Pulmonary artery endothelial cell (primary cell): ENCODE measurements at regions not wholly inside any gene's neighbourhood (a gene's known extent, or its start where the extent isn't known, plus 50 kb on each side); places are given as distances from the start of the nearest gene placed in this dataset.
"Not testable (repeated sequence)": the region's sequence is repeated elsewhere in the genome, so short reads cannot be mapped to it uniquely, and the experiment has no call there.

Experiments used
- DNase-seq: peaks from one replicate; pipeline ENCODE4 v3.0.0-alpha.2; 2011; ENCODE audit warnings: low read depth, low spot score

DNA sequence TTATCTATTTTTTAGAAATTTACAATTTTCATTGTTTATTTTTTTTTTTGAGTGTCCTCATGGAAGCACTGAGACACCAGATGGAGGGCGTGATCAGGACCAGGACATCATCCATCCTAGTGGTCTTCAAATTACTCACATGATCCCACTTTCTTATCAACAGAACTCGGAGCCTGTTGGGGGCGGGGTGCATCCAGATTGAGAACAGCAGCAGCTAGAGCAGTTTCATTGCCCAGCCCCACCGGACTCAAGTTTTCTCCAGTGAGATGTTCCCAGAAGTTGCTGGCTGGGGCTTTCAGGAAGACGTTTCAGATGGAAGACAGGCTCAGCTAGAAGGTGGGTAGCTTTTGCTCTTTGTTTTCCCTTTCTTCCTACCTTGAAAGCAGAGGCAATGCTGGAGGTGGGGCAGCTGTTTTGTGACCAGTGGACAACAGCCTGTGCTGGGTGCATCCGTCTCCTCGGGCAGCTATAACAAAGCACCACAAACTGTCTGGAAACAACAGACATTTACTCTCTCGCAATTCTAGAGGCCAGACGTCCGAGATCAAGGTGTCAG is 562.1 kb downstream of the TBC1D22A start:
- DNase-seq, result no peak

GRCh38 chr22:47323518-47323917 is 561.1 kb downstream of the TBC1D22A start:
- no peak for DNase-seq

GRCh38 chr22:47322854-47323253 is 560.4 kb downstream of the TBC1D22A start:
- DNase-seq, result no peak

- no peak for DNase-seq
Measured at GRCh38 chr22:47320560-47320959, 558.1 kb downstream of the TBC1D22A start.

GRCh38 chr22:47318041-47318737 is 555.7 kb downstream of the TBC1D22A start:
- DNase-seq, result no peak

DNA sequence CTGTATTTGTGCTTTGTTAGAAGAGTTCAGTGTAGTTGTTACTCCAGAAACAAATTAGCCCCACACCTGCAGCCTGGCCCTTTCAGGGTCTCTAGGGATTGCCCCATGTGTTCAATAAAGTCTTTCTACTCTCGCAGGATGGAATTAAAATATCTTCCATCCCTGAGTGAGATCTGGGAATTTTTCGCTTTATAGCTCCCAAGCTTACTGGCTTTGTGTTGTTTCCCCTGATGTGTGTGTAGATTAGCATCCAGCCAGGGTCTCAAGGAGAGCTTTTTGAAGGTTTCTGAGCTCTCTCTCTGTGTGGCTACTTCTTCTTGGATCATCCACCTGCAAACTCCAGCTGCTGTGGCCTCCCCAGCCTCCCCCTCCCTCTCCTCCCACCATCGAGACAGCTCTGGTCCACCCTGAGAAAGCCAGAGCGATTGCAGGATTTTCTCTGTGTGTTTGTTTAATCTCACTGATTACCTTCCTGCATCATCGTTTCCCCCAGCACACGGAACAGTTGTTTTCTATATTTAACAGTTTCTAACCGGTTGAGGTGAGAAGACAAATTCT is 553.5 kb downstream of the TBC1D22A start:
- DNase-seq, result no peak

- no peak for DNase-seq
Measured at GRCh38 chr22:47310601-47311000, 548.2 kb downstream of the TBC1D22A start.

GRCh38 chr22:47309946-47310345 is 547.5 kb downstream of the TBC1D22A start:
- DNase-seq, result no peak

DNA sequence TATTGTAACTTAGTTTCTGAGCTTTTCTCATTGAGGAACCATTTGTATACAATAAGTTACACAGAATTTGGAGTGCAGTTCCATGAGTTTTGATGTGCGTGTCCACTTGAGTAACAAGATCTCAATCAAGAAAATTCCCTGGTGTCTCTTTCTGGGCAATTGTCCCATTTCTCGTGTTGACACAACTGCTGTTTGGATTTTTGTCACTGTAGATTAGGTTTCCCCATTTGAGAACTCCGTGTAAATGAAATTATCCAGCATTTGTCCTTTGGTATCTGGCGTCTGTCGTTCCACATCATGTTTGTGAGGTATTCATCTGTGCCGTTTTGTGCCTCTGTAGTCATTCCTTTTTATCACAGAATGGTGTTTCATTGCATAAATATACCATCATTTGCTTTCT is 547.0 kb downstream of the TBC1D22A start:
- DNase-seq, result no peak

GRCh38 chr22:47308886-47309285 is 546.4 kb downstream of the TBC1D22A start:
- no peak for DNase-seq

GRCh38 chr22:47307822-47308221 is 545.4 kb downstream of the TBC1D22A start:
- DNase-seq, result no peak

DNA sequence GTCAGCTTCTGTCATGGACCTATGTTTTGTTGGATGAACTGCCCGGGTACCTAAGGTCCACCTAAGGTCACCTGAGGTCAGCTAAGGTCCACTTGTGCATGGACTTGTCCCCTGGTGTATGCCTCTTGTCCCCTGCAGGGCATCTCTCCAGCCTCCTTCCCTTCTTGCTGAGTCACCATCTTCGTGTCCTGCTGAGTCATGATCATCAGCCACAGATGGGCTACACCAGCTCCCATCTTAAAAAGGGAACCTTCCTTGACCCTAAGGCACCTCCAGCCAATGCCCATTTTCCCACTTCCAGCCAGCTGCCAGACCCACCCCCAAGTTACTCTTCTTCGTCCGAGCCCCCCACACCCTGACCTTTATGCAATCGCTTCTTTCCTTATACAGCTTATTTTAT is 544.9 kb downstream of the TBC1D22A start:
- no peak for DNase-seq

DNA sequence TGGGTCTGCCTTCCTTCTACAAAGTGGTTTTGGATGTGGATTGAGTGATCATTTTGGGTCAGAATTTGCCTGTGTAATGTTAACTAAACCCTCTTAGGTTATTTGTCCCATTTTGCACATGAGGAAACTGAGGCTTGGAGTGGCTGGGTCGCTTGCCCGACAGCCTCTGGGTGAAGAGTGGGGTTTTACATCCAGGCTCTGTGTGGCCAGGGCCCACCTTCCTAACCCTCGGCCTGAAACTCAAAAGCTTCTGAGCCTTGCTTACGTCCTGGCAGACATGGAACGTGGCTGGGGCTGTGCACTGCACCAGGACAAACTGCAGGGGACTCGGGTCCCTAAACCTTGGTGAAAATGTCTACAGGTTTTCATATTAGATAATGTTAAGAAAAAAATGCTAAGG is 542.4 kb downstream of the TBC1D22A start:
- no peak for DNase-seq

DNA sequence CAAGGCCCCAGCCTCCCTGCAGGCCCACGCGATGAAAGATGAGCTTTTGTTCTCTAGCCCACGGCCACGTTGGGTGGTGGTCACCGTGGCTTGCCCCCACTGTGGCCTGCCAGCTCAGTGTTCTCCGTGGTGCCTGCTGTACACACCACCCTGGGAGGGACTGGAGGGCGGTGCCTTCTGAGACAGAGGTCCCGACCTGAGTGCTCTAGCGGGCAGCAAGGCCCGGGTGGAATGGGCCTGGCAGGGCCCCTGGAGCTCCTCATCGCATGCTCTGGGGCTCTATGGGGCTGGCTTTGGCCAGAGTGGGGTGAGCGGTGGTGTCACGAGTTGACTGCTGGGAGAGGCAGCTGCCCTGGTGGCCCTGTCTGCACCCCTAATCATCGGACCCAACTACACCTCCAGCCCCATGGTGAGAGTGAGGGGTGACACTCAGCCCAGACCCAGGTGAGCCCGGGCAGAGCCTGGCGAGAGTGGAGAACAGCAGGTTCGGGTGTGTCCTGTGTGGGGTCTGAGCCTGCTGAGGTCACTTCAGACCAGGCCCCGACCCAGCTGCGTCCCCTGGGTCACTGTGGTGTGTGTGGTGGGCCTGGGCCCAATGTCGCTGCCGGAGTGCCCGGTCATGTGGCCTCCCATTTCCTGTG is 541.9 kb downstream of the TBC1D22A start:
- DNase-seq, result no peak

DNA sequence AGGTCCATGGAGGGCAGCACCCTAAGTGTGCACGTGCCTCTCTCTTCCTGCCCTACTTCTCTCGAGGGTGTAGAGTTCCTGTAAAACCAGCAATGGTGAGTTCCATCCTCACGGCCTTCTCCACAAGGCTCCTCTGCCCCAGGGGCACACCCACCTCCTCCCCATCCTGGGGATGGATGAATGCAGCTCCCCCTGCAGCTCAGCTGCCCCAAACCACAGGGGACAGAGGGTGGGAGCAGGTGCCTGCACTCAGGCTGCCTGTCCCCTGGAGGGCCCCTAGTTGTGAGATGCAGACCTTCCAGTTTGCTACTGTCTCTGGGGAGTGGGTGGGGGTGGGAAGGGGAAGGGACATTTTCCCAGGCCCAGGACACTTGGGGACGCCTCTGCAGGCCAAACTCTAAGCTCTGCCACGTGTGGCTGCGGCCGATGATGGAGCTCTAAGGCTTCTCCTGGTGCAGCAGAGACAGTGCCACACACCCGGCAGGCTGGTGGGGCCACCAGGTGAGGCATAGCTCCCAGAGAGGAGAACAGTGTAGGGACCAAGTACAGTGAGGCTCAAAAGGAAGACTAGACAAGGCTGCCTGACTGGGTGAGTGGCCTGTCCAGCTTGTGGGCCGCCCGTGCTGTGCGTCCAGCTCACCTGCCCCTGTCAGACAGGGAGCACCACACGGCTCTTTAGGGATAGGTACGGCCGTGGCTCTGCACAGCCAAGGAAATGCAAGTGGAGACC is 540.9 kb downstream of the TBC1D22A start:
- no peak for DNase-seq

DNA sequence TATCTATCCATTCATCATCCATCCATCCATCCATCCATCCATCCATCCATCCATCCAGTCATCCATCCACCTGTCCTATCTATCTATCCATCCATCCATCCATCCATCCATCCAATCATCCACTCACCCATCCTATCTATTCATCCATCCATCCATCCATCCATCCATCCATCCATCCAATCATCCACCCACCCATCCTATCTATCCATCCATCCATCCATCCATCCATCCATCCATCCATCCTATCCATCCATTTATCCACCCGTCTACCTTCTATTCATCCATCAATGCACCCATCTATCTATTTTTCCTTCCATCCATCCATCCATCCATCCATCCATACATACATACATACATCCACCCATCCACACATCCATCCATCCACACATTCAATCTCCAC is 540.1 kb downstream of the TBC1D22A start:
- DNase-seq, result not testable (repeated sequence)

DNA sequence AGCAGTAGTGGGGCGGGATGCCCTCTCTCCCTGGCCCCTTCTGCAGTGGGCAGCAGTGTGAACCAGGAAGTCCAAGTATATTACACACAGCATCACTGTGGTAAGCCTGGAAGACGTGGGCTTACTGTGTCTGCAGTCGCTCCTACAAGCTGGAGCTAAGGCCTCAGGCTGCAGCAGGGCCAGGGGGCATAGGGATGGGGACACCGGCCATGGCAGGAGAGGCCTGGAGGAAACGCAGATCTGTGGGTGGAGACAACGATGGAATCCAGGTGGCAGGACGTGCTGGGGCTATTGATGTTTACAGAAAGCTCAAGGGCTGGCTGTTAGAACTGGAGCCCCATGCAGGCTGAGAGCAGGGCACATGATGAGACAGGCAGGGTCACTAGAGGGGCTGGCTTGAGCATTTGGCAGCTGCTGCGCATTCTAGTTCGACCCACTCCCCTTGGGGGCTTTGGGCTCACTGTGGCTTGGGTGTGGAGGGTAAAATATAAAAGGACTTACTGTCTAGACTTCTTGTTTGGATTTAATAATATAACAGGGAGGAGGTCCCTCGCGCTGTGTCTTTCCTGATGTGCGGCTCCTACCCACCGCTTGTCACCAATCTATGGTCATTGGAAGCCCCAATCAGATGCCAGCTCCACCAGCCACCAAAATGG is 539.5 kb downstream of the TBC1D22A start:
- no peak for DNase-seq

DNA sequence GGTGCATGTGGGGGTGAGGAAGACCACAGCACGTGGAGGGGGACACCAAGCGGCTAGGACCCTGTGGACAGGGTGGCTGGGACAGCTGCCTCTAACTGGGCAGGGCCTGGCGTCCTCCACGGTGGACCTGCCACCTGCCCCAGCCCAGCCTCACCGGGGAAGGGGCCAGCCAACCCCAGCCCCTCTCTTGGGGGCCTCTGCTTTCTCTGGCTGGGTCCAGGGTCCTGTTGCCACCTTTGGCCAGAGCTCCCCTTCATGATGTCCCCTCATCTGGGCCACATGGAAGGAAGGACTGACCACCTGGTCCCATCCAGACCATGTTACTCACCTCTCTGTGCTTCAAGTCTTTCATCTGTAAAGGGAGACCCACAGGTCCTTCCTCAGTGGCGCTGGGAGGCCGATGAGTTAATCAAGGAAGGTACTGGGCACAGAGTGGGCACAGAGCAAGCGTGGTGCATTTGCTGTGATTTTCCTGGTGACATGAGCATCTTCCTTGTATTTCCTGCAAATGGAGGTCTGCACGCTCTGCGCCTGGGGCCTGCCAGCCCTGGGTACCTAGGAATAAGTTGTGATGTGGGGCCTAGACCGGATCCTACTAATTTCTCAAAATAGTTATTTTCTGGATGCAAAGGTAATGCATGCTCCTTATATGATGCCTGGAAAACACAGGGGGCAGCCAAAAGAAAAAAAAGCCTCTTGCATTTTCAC is 538.4 kb downstream of the TBC1D22A start:
- no peak for DNase-seq

GRCh38 chr22:47299863-47300697 is 537.6 kb downstream of the TBC1D22A start:
- DNase-seq, result no peak
